ENCODE measurements at regions not wholly inside any gene's neighbourhood (a gene's known extent, or its start where the extent isn't known, plus 50 kb on each side); places are given as distances from the start of the nearest gene placed in this dataset.

DNA sequence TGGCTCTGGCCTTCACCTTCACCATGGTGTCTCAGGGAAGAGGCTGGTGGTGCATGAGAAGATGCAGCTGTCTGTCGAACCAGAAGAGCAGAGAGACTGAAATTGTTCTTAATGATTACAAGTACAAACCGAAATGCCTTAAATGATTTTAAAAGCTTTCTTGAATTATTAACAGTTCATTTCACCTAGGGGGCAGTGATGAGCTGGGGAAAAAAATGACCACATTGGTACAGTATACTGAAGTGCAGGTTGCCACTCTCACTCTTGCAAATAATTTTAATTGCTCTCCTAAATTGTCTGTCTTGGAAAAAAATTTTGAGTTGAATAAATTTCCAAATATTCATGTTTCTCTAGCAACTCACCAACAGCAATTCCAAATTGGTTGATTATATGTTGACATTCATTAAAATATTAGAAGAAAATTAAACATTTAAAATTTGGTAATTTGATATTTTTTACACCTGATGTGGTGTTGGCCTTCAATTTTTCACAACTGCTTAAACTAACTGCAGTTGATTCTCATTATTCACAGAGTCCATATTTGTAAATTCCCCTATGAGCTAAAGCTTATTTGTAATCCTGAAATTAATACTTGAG is 692.6 kb downstream of the ZWINT start:
- TF ChIP-seq, protein P1, sequence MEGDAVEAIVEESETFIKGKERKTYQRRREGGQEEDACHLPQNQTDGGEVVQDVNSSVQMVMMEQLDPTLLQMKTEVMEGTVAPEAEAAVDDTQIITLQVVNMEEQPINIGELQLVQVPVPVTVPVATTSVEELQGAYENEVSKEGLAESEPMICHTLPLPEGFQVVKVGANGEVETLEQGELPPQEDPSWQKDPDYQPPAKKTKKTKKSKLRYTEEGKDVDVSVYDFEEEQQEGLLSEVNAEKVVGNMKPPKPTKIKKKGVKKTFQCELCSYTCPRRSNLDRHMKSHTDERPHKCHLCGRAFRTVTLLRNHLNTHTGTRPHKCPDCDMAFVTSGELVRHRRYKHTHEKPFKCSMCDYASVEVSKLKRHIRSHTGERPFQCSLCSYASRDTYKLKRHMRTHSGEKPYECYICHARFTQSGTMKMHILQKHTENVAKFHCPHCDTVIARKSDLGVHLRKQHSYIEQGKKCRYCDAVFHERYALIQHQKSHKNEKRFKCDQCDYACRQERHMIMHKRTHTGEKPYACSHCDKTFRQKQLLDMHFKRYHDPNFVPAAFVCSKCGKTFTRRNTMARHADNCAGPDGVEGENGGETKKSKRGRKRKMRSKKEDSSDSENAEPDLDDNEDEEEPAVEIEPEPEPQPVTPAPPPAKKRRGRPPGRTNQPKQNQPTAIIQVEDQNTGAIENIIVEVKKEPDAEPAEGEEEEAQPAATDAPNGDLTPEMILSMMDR (IDR thresholded peaks at IDR 0.05): no peak
- no peak for TF ChIP-seq POLR2A (IDR thresholded peaks at IDR 0.05)
- no peak for TF ChIP-seq POLR2AphosphoS5 (IDR thresholded peaks at IDR 0.05)
- no peak for TF ChIP-seq EP300 (IDR thresholded peaks at IDR 0.05)
- no peaks in the 10 kb centered on the region for H3K36me3 ChIP-seq
- 60 to 76% methylated on average over 2 of the region's 2 CpGs for WGBS, 2 donors
- intact Hi-C loops (cut with DNase I): no loop called here
- no peak overlapping the region for H3K27ac ChIP-seq
- DNase-seq: no peak
- no peaks in the 10 kb centered on the region for H3K4me1 ChIP-seq
- no peaks in the 10 kb centered on the region for H3K9me3 ChIP-seq
- no peaks in the 10 kb centered on the region for H3K27me3 ChIP-seq
- no peak overlapping the region for H3K4me3 ChIP-seq

DNA sequence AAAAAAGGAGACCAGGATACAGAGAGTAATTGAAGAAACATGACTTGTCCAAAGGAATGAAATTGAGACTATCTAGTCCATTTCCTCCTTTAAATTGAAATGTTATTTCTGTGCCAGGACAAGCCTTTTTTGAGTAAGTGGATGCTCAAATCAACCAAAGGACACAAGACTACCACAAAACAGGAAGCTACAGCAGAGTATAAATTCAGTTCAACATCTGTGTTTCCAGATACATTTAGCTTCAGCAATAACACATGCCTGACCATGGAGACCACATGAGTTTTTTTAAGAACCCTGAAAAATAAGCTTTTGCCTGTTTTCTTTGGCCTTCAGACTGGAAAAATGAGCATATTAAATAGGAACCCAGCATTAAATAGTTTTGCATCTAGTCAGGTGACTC is 707.5 kb downstream of the ZWINT start:
- Histone ChIP-seq H3K27ac (no peak overlapping the region), H3K9me3 (no peaks in the 10 kb centered on the region), H3K36me3 (no peaks in the 10 kb centered on the region), H3K4me3 (no peak overlapping the region), H3K27me3 (no peaks in the 10 kb centered on the region), H3K4me1 (no peaks in the 10 kb centered on the region)
- intact Hi-C loops (cut with DNase I): no loop called here
- no peak for TF ChIP-seq POLR2AphosphoS5 (IDR thresholded peaks at IDR 0.05)
- TF ChIP-seq, protein P1 (IDR thresholded peaks at IDR 0.05): no peak
- no peak for TF ChIP-seq POLR2A (IDR thresholded peaks at IDR 0.05)
- TF ChIP-seq EP300 (IDR thresholded peaks at IDR 0.05): no peak
- DNase-seq: no peak

DNA sequence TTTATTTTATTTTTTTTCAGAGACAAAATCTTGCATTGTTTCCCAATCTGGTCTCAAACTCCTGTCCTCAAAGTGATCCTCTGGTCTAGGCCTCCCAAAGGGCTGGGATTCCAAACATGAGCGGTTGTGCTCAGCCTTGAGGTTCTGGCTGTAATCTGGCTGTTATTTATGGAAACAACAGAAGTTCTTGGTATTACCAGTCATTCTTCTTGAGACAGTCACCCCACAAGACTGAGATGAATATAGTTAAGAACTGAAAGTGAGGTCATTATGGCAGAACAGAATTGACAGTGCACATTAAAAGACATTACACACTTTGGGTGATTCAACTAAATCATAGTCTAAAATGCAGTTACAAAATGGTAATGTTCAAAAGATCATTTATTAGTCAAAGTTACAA is 719.5 kb downstream of the ZWINT start:
- no peaks in the 10 kb centered on the region for H3K36me3 ChIP-seq
- no peaks in the 10 kb centered on the region for H3K9me3 ChIP-seq
- DNase-seq: no peak
- H3K27ac ChIP-seq: no peak overlapping the region
- no peak overlapping the region for H3K4me3 ChIP-seq
- WGBS, 2 donors: 50 to 91% methylated on average over 1 of the region's 1 CpG
- no peaks in the 10 kb centered on the region for H3K27me3 ChIP-seq
- TF ChIP-seq, protein P1 (IDR thresholded peaks at IDR 0.05): no peak
- no peak for TF ChIP-seq POLR2A (IDR thresholded peaks at IDR 0.05)
- no peak for TF ChIP-seq POLR2AphosphoS5 (IDR thresholded peaks at IDR 0.05)
- TF ChIP-seq EP300 (IDR thresholded peaks at IDR 0.05): no peak
- intact Hi-C loops (cut with DNase I): no loop called here
- no peaks in the 10 kb centered on the region for H3K4me1 ChIP-seq

DNA sequence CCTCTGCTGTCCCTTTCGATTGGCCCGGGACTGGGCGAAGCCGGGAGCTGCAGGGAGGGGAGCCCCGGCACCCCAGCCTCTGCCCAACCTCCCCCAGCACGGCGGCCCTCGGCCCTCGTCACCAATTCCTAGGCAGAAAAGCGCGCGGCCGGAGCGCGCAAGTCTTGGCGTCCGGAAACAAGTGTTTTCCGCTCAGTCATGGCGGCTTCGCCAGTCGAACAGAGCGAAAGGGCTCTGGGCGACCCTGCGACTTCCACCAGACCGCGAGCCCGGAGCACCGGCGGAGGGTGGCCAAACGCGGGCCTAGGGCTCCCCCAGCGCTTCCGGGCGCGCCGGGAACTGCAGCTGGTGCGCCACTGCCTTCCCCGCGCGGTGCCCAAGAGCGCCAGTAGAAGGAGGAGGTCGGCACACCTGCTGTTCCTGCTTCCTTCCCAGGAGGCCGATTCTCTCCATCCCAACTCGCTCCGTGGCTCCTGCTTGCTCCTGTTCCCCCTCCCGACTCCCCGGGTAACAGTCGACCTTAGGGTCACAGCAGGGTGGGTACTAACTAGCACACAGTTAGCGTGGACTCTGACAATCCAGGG is 729.9 kb downstream of the ZWINT start:
- intact Hi-C loops (cut with DNase I): no loop called here
- Histone ChIP-seq H3K27ac (no peak overlapping the region), H3K27me3 (peaks cover 0 to 21% (median 0%) of the 10 kb centered on the region in 3 donors), H3K36me3 (no peaks in the 10 kb centered on the region), H3K4me3 (peak overlapping the region; percentile 29 to 62 (median 44)), H3K9me3 (no peaks in the 10 kb centered on the region), H3K4me1 (peaks cover 0 to 25% (median 14%) of the 10 kb centered on the region in 4 donors)
- TF ChIP-seq POLR2AphosphoS5 (IDR thresholded peaks at IDR 0.05): no peak
- TF ChIP-seq, protein P1 (IDR thresholded peaks at IDR 0.05): peak in 3 of 4 experiments; percentile 8 to 49 (median 32)
- no peak for TF ChIP-seq POLR2A (IDR thresholded peaks at IDR 0.05)
- no peak for TF ChIP-seq EP300 (IDR thresholded peaks at IDR 0.05)
- WGBS, 2 donors: 2% methylated on average over 49 of the region's 49 CpGs
- no peak for DNase-seq

Measured in sigmoid colon (tissue), 6 donors.